C4-2B (cell line): ENCODE measurements at regions not wholly inside any gene's neighbourhood (a gene's known extent, or its start where the extent isn't known, plus 50 kb on each side); places are given as distances from the start of the nearest gene placed in this dataset.

Experiments
- H3K27ac ChIP-seq: fragments of 450-650 bp; 2 replicates; pipeline ENCODE4 v1.5.1; 2017
- ZFX ChIP-seq: fragments of 450-650 bp; IDR thresholded peaks from 2 replicates; pipeline ENCODE4 v1.6.1; 2017
- TF ChIP-seq, protein P1 (sequence below): fragments of 450-650 bp; conservative IDR thresholded peaks from 2 replicates; pipeline ENCODE4 v1.5.1; 2017; ENCODE audit warnings: mild to moderate bottlenecking

DNA sequence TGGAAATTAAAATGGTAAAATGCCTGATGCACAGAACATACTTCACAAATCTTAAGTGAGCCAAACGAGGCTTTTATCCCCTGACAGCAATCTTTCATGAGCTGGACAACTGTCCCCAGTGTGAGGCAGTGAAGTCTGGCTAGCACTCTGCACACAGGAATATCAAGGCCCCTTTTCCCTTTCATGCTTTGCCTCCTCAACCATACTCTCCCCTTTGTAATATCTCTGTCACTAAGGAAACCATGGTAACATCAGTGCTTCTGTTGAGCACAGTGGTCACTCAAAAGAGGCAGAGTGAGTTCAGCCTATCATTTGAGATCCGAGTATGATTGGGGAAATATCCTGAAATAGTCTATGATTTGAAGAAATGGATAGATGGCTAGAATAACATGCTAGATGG lies 318.3 kb downstream of the ENC1 start:
- H3K27ac ChIP-seq = no peak overlapping the region
- TF ChIP-seq, protein P1, sequence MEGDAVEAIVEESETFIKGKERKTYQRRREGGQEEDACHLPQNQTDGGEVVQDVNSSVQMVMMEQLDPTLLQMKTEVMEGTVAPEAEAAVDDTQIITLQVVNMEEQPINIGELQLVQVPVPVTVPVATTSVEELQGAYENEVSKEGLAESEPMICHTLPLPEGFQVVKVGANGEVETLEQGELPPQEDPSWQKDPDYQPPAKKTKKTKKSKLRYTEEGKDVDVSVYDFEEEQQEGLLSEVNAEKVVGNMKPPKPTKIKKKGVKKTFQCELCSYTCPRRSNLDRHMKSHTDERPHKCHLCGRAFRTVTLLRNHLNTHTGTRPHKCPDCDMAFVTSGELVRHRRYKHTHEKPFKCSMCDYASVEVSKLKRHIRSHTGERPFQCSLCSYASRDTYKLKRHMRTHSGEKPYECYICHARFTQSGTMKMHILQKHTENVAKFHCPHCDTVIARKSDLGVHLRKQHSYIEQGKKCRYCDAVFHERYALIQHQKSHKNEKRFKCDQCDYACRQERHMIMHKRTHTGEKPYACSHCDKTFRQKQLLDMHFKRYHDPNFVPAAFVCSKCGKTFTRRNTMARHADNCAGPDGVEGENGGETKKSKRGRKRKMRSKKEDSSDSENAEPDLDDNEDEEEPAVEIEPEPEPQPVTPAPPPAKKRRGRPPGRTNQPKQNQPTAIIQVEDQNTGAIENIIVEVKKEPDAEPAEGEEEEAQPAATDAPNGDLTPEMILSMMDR = no peak

DNA sequence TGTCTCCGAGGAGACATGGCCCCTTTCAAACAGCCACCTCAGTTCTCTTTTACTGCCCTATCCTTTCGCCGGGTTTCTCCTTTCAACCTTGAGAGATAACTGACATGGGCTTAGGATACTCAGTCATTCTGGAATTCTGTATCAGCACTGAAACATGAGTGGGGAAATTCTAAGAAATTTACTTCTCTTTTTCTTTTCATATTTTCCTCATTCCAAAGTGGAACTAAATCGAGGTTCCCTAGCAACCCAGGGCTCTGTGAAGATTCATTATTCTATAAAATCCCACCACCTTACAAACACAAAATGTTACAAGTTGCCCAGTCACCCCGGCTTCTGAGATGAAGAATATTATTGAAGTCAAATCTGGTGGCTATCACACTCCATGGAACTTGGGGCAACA lies 319.2 kb downstream of the ENC1 start:
- no peak overlapping the region for H3K27ac ChIP-seq
- TF ChIP-seq, protein P1 = no peak
- TF ChIP-seq ZFX = no peak

DNA sequence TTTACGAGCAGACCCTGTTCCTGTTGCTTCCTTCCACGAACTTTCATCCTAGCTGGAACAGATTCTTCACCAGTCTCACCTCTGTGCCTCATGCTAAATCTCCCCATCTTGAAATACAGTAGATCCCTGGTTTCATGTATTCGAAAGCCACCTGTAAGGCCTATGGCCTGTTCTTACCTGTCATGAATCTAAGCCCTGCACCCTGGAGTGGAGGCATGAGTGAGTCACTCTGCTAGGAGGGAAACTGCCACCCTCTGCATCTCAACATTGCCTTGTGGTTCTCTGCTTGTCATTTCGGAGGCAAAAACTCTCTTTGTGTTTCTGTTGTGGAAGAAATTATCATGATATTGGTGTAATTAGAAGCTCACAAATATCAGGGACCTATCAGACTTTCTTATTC lies 320.0 kb downstream of the ENC1 start:
- TF ChIP-seq ZFX = no peak
- TF ChIP-seq, protein P1 = no peak
- H3K27ac ChIP-seq = no peak overlapping the region

DNA sequence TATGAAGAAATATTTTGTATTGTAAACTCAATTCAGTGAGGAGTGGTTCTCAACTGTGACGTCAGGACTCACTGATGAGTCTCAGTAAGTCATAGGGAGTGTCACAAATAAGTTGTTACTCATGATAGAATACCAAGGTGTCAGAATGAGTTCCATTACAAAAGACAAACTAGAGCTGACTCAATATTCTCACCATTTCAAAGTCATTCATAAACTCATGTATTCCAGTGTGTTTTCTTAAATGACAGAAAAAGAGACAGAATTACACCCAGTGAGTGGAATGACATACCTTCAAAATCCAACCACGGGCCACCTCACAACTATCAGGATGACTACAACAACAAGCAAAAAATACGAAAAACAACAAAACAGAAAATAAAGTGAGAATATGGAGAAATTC lies 321.5 kb downstream of the ENC1 start:
- TF ChIP-seq ZFX = no peak
- TF ChIP-seq, protein P1 = no peak
- no peak overlapping the region for H3K27ac ChIP-seq

DNA sequence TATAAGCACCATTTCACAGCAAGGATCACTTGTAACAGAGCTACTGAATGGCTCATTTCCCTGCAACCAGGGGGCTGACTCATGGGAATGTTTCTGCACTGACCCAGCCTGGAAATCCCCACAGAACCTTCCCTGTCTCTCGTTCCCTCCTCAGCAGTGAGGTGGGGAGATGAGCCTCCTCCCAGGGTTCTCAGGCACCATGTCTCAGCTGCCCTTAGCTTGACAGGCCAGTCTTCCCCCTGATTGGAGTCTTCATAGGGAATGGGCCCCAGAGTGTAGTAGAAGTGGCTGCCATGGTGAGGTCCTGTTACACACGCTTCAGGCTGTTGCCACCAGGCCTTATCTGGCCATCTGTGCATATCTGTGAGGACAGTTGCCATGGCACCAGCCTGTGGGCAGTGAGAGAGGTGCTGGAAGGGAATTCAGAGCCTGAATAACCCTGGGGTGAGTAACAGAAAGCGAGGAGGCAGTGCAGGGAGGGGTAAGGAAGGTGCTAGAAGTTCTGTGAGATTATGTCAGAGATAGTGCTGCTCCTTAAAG lies 324.4 kb downstream of the ENC1 start:
- H3K27ac ChIP-seq = peak overlapping the region; percentile 5

DNA sequence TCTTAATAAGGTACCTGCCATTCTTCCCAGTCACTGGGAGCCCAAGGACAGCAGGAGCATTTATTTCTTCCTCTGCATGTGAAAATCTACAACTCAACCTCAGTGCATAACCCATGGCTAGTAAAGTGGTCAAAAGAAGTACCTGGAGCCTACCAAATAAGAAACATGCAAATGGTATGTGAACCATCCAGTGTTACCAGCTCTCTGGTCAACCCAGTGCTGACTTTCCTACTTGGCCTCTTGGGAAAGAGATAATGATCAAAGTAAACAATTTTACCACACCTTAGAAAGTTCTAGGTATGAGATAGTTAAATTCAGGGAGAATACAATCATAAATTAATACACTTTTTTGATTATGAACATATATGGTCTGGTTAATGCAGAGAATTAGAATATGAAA lies 325.6 kb downstream of the ENC1 start:
- H3K27ac ChIP-seq = no peak overlapping the region

More for the DNA sequence above, 324.4 kb downstream of the ENC1 start:
- TF ChIP-seq ZFX = no peak
- TF ChIP-seq, protein P1 = no peak

DNA sequence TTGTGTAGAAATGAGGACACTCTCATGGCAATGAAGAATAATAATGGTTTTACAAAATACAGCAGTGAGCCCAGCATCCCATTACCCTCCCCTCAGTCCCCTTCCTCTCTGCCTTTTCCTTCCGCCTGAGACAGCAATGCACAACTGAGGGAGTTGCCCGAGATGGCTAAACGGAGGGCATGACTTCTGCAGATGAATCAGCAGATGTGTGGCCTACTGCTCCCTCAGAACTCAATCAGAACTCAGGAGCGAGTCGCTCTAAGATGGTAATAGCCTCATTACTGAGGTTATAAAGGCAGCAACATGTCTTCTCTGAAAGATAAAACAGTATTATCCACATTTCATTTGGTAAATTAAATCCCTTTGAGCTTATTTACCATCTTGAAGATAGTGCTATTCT lies 326.6 kb downstream of the ENC1 start:
- TF ChIP-seq, protein P1 = no peak
- no peak for TF ChIP-seq ZFX
- H3K27ac ChIP-seq = no peak overlapping the region

More for the DNA sequence above, 325.6 kb downstream of the ENC1 start:
- no peak for TF ChIP-seq ZFX
- TF ChIP-seq, protein P1 = no peak
